BLaER1 treated with 17β-estradiol and CSF1 and Interleukin-3, amounts not matched to agents 10 nM and 100 nM (cell line): ENCODE measurements at regions not wholly inside any gene's neighbourhood (a gene's known extent, or its start where the extent isn't known, plus 50 kb on each side); places are given as distances from the start of the nearest gene placed in this dataset.
A peak's percentile ranks its signal among the peaks of the same experiment; 100 is the strongest.

Experiments used
- H3K27ac ChIP-seq, 11 experiments: shearing (Covaris generic); formaldehyde crosslinking; 2 replicates each; pipeline ENCODE4 v1.8.1; 2022
- H3K27me3 ChIP-seq, 11 experiments: shearing (Covaris generic); formaldehyde crosslinking; 2 replicates each; pipeline ENCODE4 v1.8.1; 2022
- H3K36me3 ChIP-seq, 11 experiments: shearing (Covaris generic); formaldehyde crosslinking; 2 replicates each; pipeline ENCODE4 v1.8.1; 2022
- H3K4me1 ChIP-seq, 10 experiments: shearing (Covaris generic); formaldehyde crosslinking; 2 replicates each; pipeline ENCODE4 v1.8.1; 2022
- H3K4me2 ChIP-seq, 11 experiments: shearing (Covaris generic); formaldehyde crosslinking; 2 replicates each; pipeline ENCODE4 v1.8.1; 2022
- H3K4me3 ChIP-seq, 10 experiments: shearing (Covaris generic); formaldehyde crosslinking; 2 replicates each; pipeline ENCODE4 v1.8.1; 2022
- H3K9ac ChIP-seq, 11 experiments: shearing (Covaris generic); formaldehyde crosslinking; 2 replicates each; pipeline ENCODE4 v1.8.1; 2022
- H3K9me3 ChIP-seq, 11 experiments: shearing (Covaris generic); formaldehyde crosslinking; replicated peaks in 1 of 11; 2 replicates each; pipeline ENCODE4 v1.8.1; 2022
- H4K20me1 ChIP-seq, 11 experiments: shearing (Covaris generic); formaldehyde crosslinking; 2 replicates each; pipeline ENCODE4 v1.8.1; 2022
- Cebpa-rat ChIP-seq, 11 experiments: shearing (Covaris generic); IDR thresholded peaks; 2 replicates each; pipeline ENCODE4 v1.8.1; 2022

DNA sequence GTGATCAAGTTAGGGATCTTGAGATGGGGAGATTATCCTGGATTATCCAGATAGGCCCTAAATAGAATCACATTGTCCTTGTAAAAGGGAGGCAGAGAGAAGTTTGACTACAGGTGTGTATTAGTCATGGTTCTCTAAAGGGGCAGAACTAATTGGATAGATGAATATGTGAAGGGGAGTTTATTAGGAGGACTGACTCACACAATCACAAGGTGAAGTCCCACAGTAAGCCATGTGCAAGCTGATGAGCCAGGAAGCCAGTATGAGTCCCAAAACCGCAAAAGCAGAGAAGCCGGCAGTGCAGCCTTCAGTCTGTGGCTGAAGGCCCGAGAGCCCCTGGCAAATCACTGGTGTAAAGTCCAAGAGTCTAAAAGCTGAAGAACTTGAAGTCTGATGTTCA is 275.8 kb downstream of the KCNS3 start:
- H3K36me3 ChIP-seq, result no peaks in the 10 kb centered on the region
- H4K20me1 ChIP-seq, result no peaks in the 10 kb centered on the region
- H3K4me3 ChIP-seq, result no peak overlapping the region
- no peak overlapping the region for H3K4me2 ChIP-seq
- no peaks in the 10 kb centered on the region for H3K27me3 ChIP-seq
- TF ChIP-seq Cebpa-rat (IDR thresholded peaks at IDR 0.05), result no peak
- no peak overlapping the region for H3K9ac ChIP-seq
- H3K9me3 ChIP-seq, result no peaks in the 10 kb centered on the region
- no peak overlapping the region for H3K27ac ChIP-seq
- peaks cover under 1 to 27% (median 12%) of the 10 kb centered on the region in 10 experiments; a peak in 19 of 20 replicates for H3K4me1 ChIP-seq

DNA sequence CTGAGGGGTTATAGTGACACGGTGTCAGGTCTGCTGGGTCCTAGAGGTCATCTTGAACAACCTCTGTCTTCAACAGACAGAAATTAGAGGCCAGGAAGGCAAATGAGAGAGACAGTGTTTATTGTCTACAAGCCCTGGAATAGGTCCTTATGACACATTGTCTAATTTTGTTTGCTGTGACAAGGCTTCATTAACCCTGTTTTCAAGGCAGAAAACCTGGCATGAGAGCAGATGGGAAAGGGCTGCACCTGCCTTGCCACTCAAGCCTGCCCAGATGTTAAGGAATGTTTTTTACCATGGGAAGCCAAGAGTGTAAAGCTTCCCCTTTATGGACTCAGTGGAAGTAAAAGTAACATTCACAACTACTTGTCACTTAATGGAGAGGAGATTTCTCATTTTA is 275.3 kb downstream of the KCNS3 start:
- Histone ChIP-seq H3K4me1 (peaks cover 0 to 21% (median 8%) of the 10 kb centered on the region in 10 experiments; a peak in 10 of 20 replicates), H3K36me3 (no peaks in the 10 kb centered on the region), H3K27me3 (no peaks in the 10 kb centered on the region), H4K20me1 (no peaks in the 10 kb centered on the region), H3K27ac (no peak overlapping the region), H3K4me3 (no peak overlapping the region), H3K9me3 (no peaks in the 10 kb centered on the region), H3K4me2 (no peak overlapping the region), H3K9ac (no peak overlapping the region)
- TF ChIP-seq Cebpa-rat (IDR thresholded peaks at IDR 0.05), result no peak

DNA sequence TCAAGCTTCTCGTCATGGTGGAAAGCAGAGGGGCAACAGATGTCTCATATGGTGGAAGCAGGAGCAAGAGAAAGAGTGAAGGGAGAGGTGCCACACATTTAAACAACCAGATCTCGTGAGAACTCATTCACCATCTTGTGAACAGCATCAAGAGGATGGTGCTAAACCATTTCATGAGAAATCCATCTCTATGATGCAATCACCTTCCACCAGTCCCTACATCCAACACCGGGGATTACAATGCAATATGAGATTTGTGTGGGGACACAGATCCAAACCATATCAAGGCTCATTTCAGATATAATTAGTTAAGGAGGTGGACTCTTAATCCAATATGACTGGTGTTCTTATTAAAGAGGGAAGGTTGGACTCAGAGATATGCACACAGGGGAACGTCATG is 272.8 kb downstream of the KCNS3 start:
- H3K4me2 ChIP-seq, result no peak overlapping the region
- peaks cover 0 to 14% (median 5%) of the 10 kb centered on the region in 10 experiments; a peak in 7 of 20 replicates for H3K4me1 ChIP-seq
- H3K4me3 ChIP-seq, result no peak overlapping the region
- no peak overlapping the region for H3K9ac ChIP-seq
- no peaks in the 10 kb centered on the region for H4K20me1 ChIP-seq
- no peaks in the 10 kb centered on the region for H3K9me3 ChIP-seq
- no peaks in the 10 kb centered on the region for H3K27me3 ChIP-seq
- no peaks in the 10 kb centered on the region for H3K36me3 ChIP-seq
- H3K27ac ChIP-seq, result no peak overlapping the region
- TF ChIP-seq Cebpa-rat (IDR thresholded peaks at IDR 0.05), result peak in 1 of 11 experiments; percentile 26; a peak in 1 of 22 replicates

DNA sequence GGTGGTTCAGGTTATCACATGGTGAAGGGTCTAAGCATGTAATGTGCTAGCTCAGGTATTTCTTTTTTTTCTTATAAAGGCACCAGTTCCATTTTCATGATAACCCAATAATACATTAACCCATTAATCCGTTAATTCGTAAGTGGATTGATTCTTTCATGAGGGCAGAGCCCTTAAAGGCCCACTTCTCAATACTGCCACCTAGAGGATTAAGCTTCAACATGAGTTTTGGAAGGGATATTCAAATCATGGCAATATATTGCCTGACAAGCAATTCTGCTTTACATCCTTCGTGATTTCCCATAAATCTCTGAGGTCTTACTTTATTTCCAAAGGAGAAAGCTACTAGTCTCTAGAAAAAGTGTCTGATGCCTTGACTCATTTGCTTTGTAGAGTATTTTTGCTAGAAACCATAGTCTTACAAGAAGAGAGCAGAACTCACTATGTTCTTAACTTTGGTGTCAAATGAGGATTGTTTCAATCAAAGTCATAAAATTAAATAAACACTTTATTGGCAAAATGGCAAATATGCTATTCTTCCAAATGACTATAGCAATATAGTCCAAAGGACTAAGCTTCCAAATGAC is 271.3 kb downstream of the KCNS3 start:
- TF ChIP-seq Cebpa-rat (IDR thresholded peaks at IDR 0.05), result no peak
- Histone ChIP-seq H3K9me3 (no peaks in the 10 kb centered on the region), H3K36me3 (no peaks in the 10 kb centered on the region), H3K9ac (no peak overlapping the region), H4K20me1 (no peaks in the 10 kb centered on the region), H3K4me2 (no peak overlapping the region), H3K4me3 (no peak overlapping the region), H3K27me3 (no peaks in the 10 kb centered on the region), H3K4me1 (peaks cover 0 to 11% (median 5%) of the 10 kb centered on the region in 10 experiments; a peak in 7 of 20 replicates), H3K27ac (no peak overlapping the region)

DNA sequence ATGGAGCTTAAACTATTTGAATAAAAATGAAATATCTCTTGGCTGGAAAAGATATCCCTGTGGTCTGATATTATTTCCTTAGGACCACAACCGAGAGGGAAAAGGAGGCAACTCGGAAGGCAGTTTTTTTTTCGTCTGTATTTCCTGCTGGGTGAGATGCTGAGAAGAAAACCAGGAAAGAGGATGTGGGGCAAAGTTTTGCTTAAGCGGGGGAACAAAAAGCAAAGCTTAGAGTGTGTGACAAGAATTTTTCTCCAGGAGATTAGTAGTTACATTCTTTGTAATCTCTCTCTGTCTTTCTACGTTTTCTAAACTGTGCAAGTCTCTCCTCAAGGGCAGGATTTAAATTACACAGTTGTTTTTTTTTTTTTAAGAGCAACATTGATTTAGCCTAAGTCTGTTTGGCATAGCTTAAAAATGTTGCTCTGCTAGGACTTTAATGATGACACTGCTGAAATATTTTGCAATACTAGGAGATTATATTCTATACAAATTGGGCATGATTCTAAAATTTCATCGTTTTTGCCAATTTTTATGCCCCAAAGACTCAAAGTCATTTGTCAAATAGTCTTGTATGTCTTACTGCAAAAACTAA is 258.5 kb downstream of the KCNS3 start:
- Histone ChIP-seq H3K4me2 (peak overlapping the region in 7 of 11 experiments; percentile 0 to 29 (median 9); a peak in 7 of 22 replicates), H3K9ac (0 out of 22 replicates have a peak overlapping the region, but pooled peaks of 1 of the 11 experiments have one; percentile 7), H3K4me1 (peaks cover 6 to 18% (median 14%) of the 10 kb centered on the region in 10 experiments; a peak in 18 of 20 replicates), H3K36me3 (no peaks in the 10 kb centered on the region), H3K27me3 (no peaks in the 10 kb centered on the region), H3K9me3 (peaks cover 4 to 10% (median 8%) of the 10 kb centered on the region in 11 experiments; a peak in 16 of 22 replicates), H3K4me3 (no peak overlapping the region), H3K27ac (no peak overlapping the region), H4K20me1 (no peaks in the 10 kb centered on the region)
- TF ChIP-seq Cebpa-rat (IDR thresholded peaks at IDR 0.05), result no peak

DNA sequence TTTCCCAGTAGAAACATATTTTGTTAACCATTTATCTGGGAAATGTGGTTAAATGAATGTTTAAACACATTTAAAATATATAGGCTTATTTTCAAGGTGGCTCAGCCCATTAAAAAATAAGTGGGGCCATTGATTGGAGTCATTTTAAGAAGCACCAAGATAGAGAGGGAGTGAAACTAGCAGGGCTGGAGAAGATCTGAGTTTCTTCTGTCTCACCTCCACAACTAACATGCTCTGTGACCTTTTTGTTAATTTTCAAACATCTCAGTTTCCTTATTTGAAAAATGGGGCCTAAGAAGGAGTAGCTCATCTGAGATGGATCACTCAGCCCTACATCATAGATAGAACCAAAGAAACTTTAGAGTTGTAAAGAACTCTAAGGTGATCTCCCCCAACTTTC is 254.8 kb downstream of the KCNS3 start:
- no peaks in the 10 kb centered on the region for H4K20me1 ChIP-seq

DNA sequence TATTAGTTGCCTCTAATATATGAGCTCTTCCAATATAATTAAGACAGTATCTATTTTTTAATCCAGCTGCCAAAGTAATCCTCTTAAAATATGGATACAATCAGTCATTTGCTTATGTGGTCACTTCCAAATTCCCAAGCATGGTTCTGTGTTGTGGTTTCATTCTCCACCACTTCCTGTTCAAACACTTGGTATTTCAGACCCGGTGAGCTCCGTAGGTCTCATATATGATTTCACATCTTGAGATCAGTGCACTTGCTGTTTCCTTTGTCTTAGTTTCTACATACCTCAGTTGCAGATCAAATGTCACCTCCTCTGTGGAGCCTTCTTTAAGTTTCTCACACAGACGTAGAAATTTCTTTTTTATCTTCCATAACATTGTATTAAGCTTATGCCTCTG is 254.2 kb downstream of the KCNS3 start:
- peak overlapping the region in 10 of 11 experiments; percentile 4 to 51 (median 34); a peak in 16 of 22 replicates for H3K4me2 ChIP-seq
- no peak overlapping the region for H3K27ac ChIP-seq

More for the DNA sequence above, 254.8 kb downstream of the KCNS3 start:
- Histone ChIP-seq H3K27ac (no peak overlapping the region), H3K9me3 (no peaks in the 10 kb centered on the region), H3K4me1 (peaks cover 6 to 18% (median 14%) of the 10 kb centered on the region in 10 experiments; a peak in 18 of 20 replicates), H3K9ac (no peak overlapping the region), H3K36me3 (no peaks in the 10 kb centered on the region), H3K27me3 (no peaks in the 10 kb centered on the region), H3K4me3 (no peak overlapping the region), H3K4me2 (peak overlapping the region in 3 of 11 experiments; percentile 4 to 40 (median 11); a peak in 4 of 22 replicates)
- no peak for TF ChIP-seq Cebpa-rat (IDR thresholded peaks at IDR 0.05)

DNA sequence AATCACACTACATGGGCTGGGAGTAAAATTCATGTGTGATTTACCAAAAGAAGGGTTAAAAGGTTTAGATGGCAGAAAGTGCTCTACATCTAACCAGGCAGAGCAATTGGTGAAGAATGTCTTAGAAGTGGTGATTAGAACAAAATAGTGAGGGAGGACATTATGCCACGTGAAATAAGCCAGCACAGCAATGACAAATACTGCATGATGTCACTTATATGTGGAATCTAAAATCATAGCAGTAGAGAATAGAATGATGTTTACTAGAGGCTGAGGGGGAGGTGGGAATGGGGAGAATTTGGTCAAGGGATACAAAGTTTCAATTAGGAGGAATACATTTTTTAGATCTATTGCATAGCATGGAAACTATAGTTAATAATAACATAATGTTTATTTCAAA is 253.3 kb downstream of the KCNS3 start:
- H3K4me2 ChIP-seq, result no peak overlapping the region
- H3K9ac ChIP-seq, result no peak overlapping the region
- H3K27ac ChIP-seq, result no peak overlapping the region
- no peak for TF ChIP-seq Cebpa-rat (IDR thresholded peaks at IDR 0.05)
- no peaks in the 10 kb centered on the region for H3K36me3 ChIP-seq
- no peaks in the 10 kb centered on the region for H4K20me1 ChIP-seq
- H3K4me3 ChIP-seq, result no peak overlapping the region
- no peaks in the 10 kb centered on the region for H3K27me3 ChIP-seq
- H3K9me3 ChIP-seq, result no peaks in the 10 kb centered on the region
- H3K4me1 ChIP-seq, result peaks cover 5 to 13% (median 9%) of the 10 kb centered on the region in 10 experiments; a peak in 18 of 20 replicates

More for the DNA sequence above, 254.2 kb downstream of the KCNS3 start:
- Histone ChIP-seq H3K4me3 (no peak overlapping the region), H3K27me3 (no peaks in the 10 kb centered on the region), H4K20me1 (no peaks in the 10 kb centered on the region), H3K4me1 (peaks cover 6 to 18% (median 14%) of the 10 kb centered on the region in 10 experiments; a peak in 18 of 20 replicates), H3K9me3 (no peaks in the 10 kb centered on the region), H3K9ac (no peak overlapping the region), H3K36me3 (no peaks in the 10 kb centered on the region)
- no peak for TF ChIP-seq Cebpa-rat (IDR thresholded peaks at IDR 0.05)

DNA sequence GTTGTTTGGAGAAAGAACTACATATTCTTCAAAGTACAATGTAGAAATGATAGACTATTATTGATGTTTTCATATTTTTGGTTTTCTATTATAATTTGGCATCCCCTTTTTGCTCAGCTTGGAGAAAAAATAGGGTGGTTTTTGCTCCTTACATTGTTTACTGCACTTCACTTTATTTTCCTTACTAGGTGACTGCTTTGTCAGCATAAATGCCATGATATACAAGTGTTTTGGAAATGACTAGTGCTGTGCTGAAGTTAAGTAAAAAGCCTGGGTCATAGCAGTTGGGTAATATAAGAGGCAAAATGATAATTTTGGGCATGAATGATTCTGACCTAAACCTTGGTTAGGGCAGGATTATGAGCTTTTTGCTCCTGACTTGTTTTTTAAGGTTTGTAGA is 250.9 kb downstream of the KCNS3 start:
- Histone ChIP-seq H3K9me3 (no peaks in the 10 kb centered on the region), H3K27me3 (no peaks in the 10 kb centered on the region), H3K27ac (no peak overlapping the region), H3K4me3 (no peak overlapping the region), H4K20me1 (no peaks in the 10 kb centered on the region), H3K36me3 (no peaks in the 10 kb centered on the region), H3K4me2 (no peak overlapping the region), H3K9ac (no peak overlapping the region), H3K4me1 (peaks cover 5 to 11% (median 7%) of the 10 kb centered on the region in 10 experiments; a peak in 17 of 20 replicates)
- TF ChIP-seq Cebpa-rat (IDR thresholded peaks at IDR 0.05), result no peak
